ENCODE measurements at regions not wholly inside any gene's neighbourhood (a gene's known extent, or its start where the extent isn't known, plus 50 kb on each side); places are given as distances from the start of the nearest gene placed in this dataset.

DNA sequence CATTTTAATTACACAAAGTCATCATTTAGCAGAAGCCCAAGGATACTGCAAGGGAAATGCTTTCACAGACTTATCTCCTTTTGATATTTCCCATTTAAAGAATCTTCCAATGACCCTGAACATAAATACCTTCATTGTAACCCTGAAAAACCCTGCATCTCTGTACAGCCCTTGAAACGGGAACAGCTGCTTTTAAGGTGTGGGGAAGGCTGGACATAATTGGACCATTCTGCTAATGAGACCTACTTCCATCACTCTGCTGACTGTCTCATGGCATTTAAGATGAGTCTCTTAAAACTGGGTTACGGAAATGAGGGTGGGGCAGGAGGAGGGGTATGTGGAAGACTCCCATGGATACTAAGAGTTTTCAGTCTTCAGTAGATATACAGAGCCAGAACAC is 485.8 kb downstream of the BRINP1 start:
- H3K27me3 ChIP-seq (ENCODE audit: insufficient read depth, low read length): no peaks in the 10 kb centered on the region
- no peak overlapping the region for H3K4me3 Mint-ChIP-seq (ENCODE audit: unreplicated experiment)
- H3K27ac Mint-ChIP-seq (ENCODE audit: unreplicated experiment): no peak overlapping the region
- H3K4me3 ChIP-seq (ENCODE audit: insufficient read depth, low read depth, low read length): no peak overlapping the region
- no peaks in the 10 kb centered on the region for H3K36me3 Mint-ChIP-seq (ENCODE audit: low read depth, unreplicated experiment)
- peaks cover 8% of the 10 kb centered on the region for H3K4me1 ChIP-seq (ENCODE audit: insufficient read depth, low read length)
- FAIRE-seq (no peak), DNase-seq (ENCODE audit: low read depth) (no peak)
- no peaks in the 10 kb centered on the region for H4K20me1 ChIP-seq (ENCODE audit: insufficient read depth, low read length)
- no peak overlapping the region for H3K4me2 ChIP-seq (ENCODE audit: low read length)
- no peaks in the 10 kb centered on the region for H3K9me3 ChIP-seq (ENCODE audit: insufficient read depth, low read depth, low read length)
- H3K4me1 Mint-ChIP-seq (ENCODE audit: low read depth, unreplicated experiment): peaks cover 23% of the 10 kb centered on the region
- H3K9ac ChIP-seq (ENCODE audit: low read length): no peak overlapping the region
- H2AFZ ChIP-seq (ENCODE audit: low read depth, low read length): no peak overlapping the region
- no peak overlapping the region for H3K27ac ChIP-seq (ENCODE audit: low read depth, low read length)
- no peaks in the 10 kb centered on the region for H3K9me3 Mint-ChIP-seq (ENCODE audit: unreplicated experiment)
- no peaks in the 10 kb centered on the region for H3K79me2 ChIP-seq (ENCODE audit: insufficient read depth, low read length)
- no peaks in the 10 kb centered on the region for H3K36me3 ChIP-seq (ENCODE audit: insufficient read depth, low read length)
- H3K27me3 Mint-ChIP-seq (ENCODE audit: low read depth, unreplicated experiment): peaks cover 4% of the 10 kb centered on the region
- TF ChIP-seq, protein P1, sequence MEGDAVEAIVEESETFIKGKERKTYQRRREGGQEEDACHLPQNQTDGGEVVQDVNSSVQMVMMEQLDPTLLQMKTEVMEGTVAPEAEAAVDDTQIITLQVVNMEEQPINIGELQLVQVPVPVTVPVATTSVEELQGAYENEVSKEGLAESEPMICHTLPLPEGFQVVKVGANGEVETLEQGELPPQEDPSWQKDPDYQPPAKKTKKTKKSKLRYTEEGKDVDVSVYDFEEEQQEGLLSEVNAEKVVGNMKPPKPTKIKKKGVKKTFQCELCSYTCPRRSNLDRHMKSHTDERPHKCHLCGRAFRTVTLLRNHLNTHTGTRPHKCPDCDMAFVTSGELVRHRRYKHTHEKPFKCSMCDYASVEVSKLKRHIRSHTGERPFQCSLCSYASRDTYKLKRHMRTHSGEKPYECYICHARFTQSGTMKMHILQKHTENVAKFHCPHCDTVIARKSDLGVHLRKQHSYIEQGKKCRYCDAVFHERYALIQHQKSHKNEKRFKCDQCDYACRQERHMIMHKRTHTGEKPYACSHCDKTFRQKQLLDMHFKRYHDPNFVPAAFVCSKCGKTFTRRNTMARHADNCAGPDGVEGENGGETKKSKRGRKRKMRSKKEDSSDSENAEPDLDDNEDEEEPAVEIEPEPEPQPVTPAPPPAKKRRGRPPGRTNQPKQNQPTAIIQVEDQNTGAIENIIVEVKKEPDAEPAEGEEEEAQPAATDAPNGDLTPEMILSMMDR (IDR thresholded peaks at IDR 0.05; ENCODE audit: insufficient read depth, low read depth, low read length): no peak
- TF ChIP-seq EZH2 (IDR thresholded peaks at IDR 0.05; ENCODE audit: insufficient read depth, low read length): no peak

DNA sequence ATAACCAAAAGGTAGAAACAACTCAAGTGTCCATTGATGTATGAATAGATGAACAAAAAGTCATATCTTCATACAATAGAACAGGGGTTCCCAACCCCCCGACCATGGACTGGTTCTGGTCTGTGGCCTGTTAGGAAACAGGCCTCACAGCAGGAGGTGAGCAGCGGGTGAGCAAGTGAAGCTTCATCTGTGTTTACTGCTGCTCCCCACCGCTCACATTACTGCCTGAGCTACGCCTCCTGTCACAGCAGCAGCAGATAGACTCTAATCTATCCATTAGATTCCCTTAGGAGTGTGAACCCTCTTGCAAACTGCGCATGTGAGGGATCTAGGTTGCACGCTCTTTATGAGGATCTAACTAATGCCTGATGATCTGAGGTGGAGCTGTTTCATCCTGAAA is 478.0 kb downstream of the BRINP1 start:
- Mint-ChIP-seq H3K9me3 (ENCODE audit: unreplicated experiment) (no peaks in the 10 kb centered on the region), H3K27me3 (ENCODE audit: low read depth, unreplicated experiment) (no peaks in the 10 kb centered on the region), H3K27ac (ENCODE audit: unreplicated experiment) (no peak overlapping the region), H3K4me1 (ENCODE audit: low read depth, unreplicated experiment) (no peaks in the 10 kb centered on the region), H3K36me3 (ENCODE audit: low read depth, unreplicated experiment) (no peaks in the 10 kb centered on the region), H3K4me3 (ENCODE audit: unreplicated experiment) (no peak overlapping the region)
- no peaks in the 10 kb centered on the region for H3K9me3 ChIP-seq (ENCODE audit: insufficient read depth, low read depth, low read length)
- H3K27me3 ChIP-seq (ENCODE audit: insufficient read depth, low read length): no peaks in the 10 kb centered on the region
- H2AFZ ChIP-seq (ENCODE audit: low read depth, low read length): no peak overlapping the region
- no peak overlapping the region for H3K4me3 ChIP-seq (ENCODE audit: insufficient read depth, low read depth, low read length)
- no peak overlapping the region for H3K27ac ChIP-seq (ENCODE audit: low read depth, low read length)
- no peak for DNase-seq (ENCODE audit: low read depth)
- no peak overlapping the region for H3K4me2 ChIP-seq (ENCODE audit: low read length)
- H3K36me3 ChIP-seq (ENCODE audit: insufficient read depth, low read length): no peaks in the 10 kb centered on the region
- no peak overlapping the region for H3K9ac ChIP-seq (ENCODE audit: low read length)
- no peaks in the 10 kb centered on the region for H3K4me1 ChIP-seq (ENCODE audit: insufficient read depth, low read length)
- H4K20me1 ChIP-seq (ENCODE audit: insufficient read depth, low read length): no peaks in the 10 kb centered on the region
- no peaks in the 10 kb centered on the region for H3K79me2 ChIP-seq (ENCODE audit: insufficient read depth, low read length)
- TF ChIP-seq, protein P1 (IDR thresholded peaks at IDR 0.05; ENCODE audit: insufficient read depth, low read depth, low read length): no peak
- no peak for TF ChIP-seq EZH2 (IDR thresholded peaks at IDR 0.05; ENCODE audit: insufficient read depth, low read length)
- no peak for FAIRE-seq

DNA sequence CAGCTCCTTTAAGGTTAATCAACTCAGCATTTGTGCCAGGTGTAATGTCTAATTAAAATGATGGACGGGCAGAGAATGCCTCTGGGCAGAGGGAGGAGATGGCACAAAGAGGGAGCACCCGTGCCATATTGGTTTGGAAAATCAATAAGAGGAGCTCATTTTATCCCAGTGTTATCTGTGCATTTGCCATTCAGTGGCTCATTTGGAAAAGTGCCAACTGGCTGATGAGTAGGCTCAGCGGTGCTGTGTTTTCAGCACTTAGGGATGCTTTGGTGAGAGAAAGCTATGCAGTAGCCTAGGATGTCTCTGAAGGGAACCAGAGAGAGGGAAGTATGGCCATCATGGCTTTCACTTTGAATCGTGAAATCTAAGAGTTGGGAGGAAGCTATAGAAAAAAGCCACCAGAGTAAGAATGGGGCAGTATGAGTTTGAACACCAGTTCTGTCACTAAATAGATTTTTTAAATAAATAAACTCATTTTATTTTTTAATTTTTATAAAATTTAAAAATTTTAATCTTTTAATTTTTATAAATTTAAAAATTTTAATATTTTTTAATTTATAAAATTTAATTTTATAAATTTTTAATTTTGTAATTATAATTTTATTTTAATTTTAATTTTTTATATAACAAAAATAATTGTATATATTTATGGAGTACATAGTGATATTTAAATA is 472.8 kb downstream of the BRINP1 start:
- Mint-ChIP-seq H3K36me3 (ENCODE audit: low read depth, unreplicated experiment) (no peaks in the 10 kb centered on the region), H3K27me3 (ENCODE audit: low read depth, unreplicated experiment) (no peaks in the 10 kb centered on the region), H3K27ac (ENCODE audit: unreplicated experiment) (no peak overlapping the region), H3K4me1 (ENCODE audit: low read depth, unreplicated experiment) (no peaks in the 10 kb centered on the region), H3K9me3 (ENCODE audit: unreplicated experiment) (no peaks in the 10 kb centered on the region), H3K4me3 (ENCODE audit: unreplicated experiment) (no peak overlapping the region)
- H3K27me3 ChIP-seq (ENCODE audit: insufficient read depth, low read length): no peaks in the 10 kb centered on the region
- no peaks in the 10 kb centered on the region for H3K9me3 ChIP-seq (ENCODE audit: insufficient read depth, low read depth, low read length)
- no peaks in the 10 kb centered on the region for H3K79me2 ChIP-seq (ENCODE audit: insufficient read depth, low read length)
- no peak overlapping the region for H3K9ac ChIP-seq (ENCODE audit: low read length)
- no peaks in the 10 kb centered on the region for H3K36me3 ChIP-seq (ENCODE audit: insufficient read depth, low read length)
- no peak overlapping the region for H3K27ac ChIP-seq (ENCODE audit: low read depth, low read length)
- H3K4me3 ChIP-seq (ENCODE audit: insufficient read depth, low read depth, low read length): no peak overlapping the region
- no peak overlapping the region for H2AFZ ChIP-seq (ENCODE audit: low read depth, low read length)
- TF ChIP-seq, protein P1 (IDR thresholded peaks at IDR 0.05; ENCODE audit: insufficient read depth, low read depth, low read length): no peak
- no peak for TF ChIP-seq EZH2 (IDR thresholded peaks at IDR 0.05; ENCODE audit: insufficient read depth, low read length)
- peak; percentile 10 for DNase-seq (ENCODE audit: low read depth)
- H4K20me1 ChIP-seq (ENCODE audit: insufficient read depth, low read length): no peaks in the 10 kb centered on the region
- H3K4me2 ChIP-seq (ENCODE audit: low read length): no peak overlapping the region
- FAIRE-seq: no peak
- H3K4me1 ChIP-seq (ENCODE audit: insufficient read depth, low read length): no peaks in the 10 kb centered on the region

Measured in astrocyte (in vitro differentiated cells and primary cell).